CD4-positive, alpha-beta T cell (primary cell): ENCODE measurements at regions not wholly inside any gene's neighbourhood (a gene's known extent, or its start where the extent isn't known, plus 50 kb on each side); places are given as distances from the start of the nearest gene placed in this dataset.

ENCODE experiments used
- ATAC-seq: fragments of 200-7000 bp; cut with Tn5 transposase; one replicate; pipeline ENCODE4 v1.10.0; 2022; ENCODE audit warnings: mild to moderate bottlenecking; ENCODE audit not compliant: poor library complexity
- CTCF ChIA-PET: fragments of 350-600 bp; sonication (Branson Sonifier 250); formaldehyde crosslinking; loops from one replicate; lab custom pipeline; 2021; ENCODE audit warnings: antibody characterized with exemption, inconsistent platforms; lab: Charles Lee
- POLR2A ChIA-PET: fragments of 350-600 bp; sonication (Branson Sonifier 250); formaldehyde crosslinking; loops from one replicate; lab custom pipeline; 2021; ENCODE audit warnings: antibody characterized with exemption, inconsistent platforms; lab: Charles Lee
- DNase-seq, 14 experiments: peaks; one replicate each; pipeline ENCODE4 v3.0.0-alpha.2; 2013 to 2020; ENCODE audit warnings: mixed read lengths in 2 of 14
- H3K27ac ChIP-seq, 2 donors: one replicate each; pipeline versions ENCODE4 v1.5.1 to v1.7.0; 2013; ENCODE audit warnings: low read length in 2 of 2, low read depth in 1 of 2, mild to moderate bottlenecking in 1 of 2
- H3K27me3 ChIP-seq, 2 experiments: 1 replicate in 1 of 2; 2 replicates in 1 of 2; pipeline versions ENCODE4 v1.6.1 to v1.7.0; 2013; ENCODE audit warnings: low read length in 2 of 2, control low read depth in 1 of 2, mild to moderate bottlenecking in 1 of 2, moderate library complexity in 1 of 2; ENCODE audit not compliant: insufficient read depth in 2 of 2, control insufficient read depth in 1 of 2
- H3K36me3 ChIP-seq: one replicate; pipeline ENCODE4 v1.6.1; 2013; ENCODE audit warnings: low read length, control low read depth; ENCODE audit not compliant: insufficient read depth
- H3K4me1 ChIP-seq: one replicate; pipeline ENCODE4 v1.6.1; 2013; ENCODE audit warnings: low read length, control low read depth; ENCODE audit not compliant: insufficient read depth
- H3K4me3 ChIP-seq: one replicate; pipeline ENCODE4 v1.5.1; 2013; ENCODE audit warnings: mild to moderate bottlenecking, low read length, moderate library complexity
- H3K9me3 ChIP-seq, 2 experiments: 1 replicate in 1 of 2; 2 replicates in 1 of 2; pipeline versions ENCODE4 v1.6.1 to v1.7.0; 2013; ENCODE audit warnings: low read length in 2 of 2, mild to moderate bottlenecking in 2 of 2, control low read depth in 1 of 2, moderate library complexity in 1 of 2; ENCODE audit not compliant: control insufficient read depth in 1 of 2, insufficient read depth in 1 of 2
- H3K27ac Mint-ChIP-seq: one replicate; pipeline ENCODE4 v1.8.0; 2020; ENCODE audit warnings: mixed read lengths
- H3K27me3 Mint-ChIP-seq: one replicate; pipeline ENCODE4 v1.8.0; 2021; ENCODE audit warnings: mixed read lengths
- H3K36me3 Mint-ChIP-seq: one replicate; pipeline ENCODE4 v1.8.0; 2021; ENCODE audit warnings: low read depth, mixed read lengths
- H3K4me1 Mint-ChIP-seq: one replicate; pipeline ENCODE4 v1.8.0; 2021; ENCODE audit warnings: low read depth, mixed read lengths
- H3K4me3 Mint-ChIP-seq: one replicate; pipeline ENCODE4 v1.8.0; 2020; ENCODE audit warnings: mild to moderate bottlenecking, mixed read lengths
- H3K9me3 Mint-ChIP-seq: one replicate; pipeline ENCODE4 v1.8.0; 2020; ENCODE audit warnings: mixed read lengths
- CTCF ChIP-seq: fragments of 200-600 bp; IDR thresholded peaks from one replicate; pipeline ENCODE4 v1.8.0; 2022; ENCODE audit warnings: antibody characterized with exemption, mild to moderate bottlenecking
- intact Hi-C, 2 experiments: fragments of 100-400 bp; cut with DNase I in 1 of 2; cut with micrococcal nuclease in 1 of 2; formaldehyde crosslinking; loops; one replicate each; pipeline versions ENCODE4 v1.15.1 to v1.9.0; 2023 to 2025; cut with DNase I, micrococcal nuclease

- no peak for ATAC-seq
- intact Hi-C loops = no loop called here
Observed at GRCh38 chr2:216756435-216756834, 61.1 kb upstream of the IGFBP5 start.

GRCh38 chr2:216754812-216755211, 59.5 kb upstream of the IGFBP5 start:
- ATAC-seq = no peak
- no peaks in the 10 kb centered on the region for H3K9me3 ChIP-seq
- no peaks in the 10 kb centered on the region for H3K9me3 Mint-ChIP-seq

More at GRCh38 chr2:216756435-216756834, 61.1 kb upstream of the IGFBP5 start:
- no peaks in the 10 kb centered on the region for H3K36me3 ChIP-seq
- H3K27me3 Mint-ChIP-seq = peaks cover 7% of the 10 kb centered on the region
- H3K4me1 ChIP-seq = no peaks in the 10 kb centered on the region
- peaks cover 0 to 3% of the 10 kb centered on the region in 2 experiments for H3K27me3 ChIP-seq
- no peak overlapping the region for H3K27ac ChIP-seq
- no peak overlapping the region for H3K4me3 ChIP-seq
- POLR2A ChIA-PET = no interaction called here
- H3K9me3 ChIP-seq = no peaks in the 10 kb centered on the region
- CTCF ChIA-PET = no interaction called here
- no peak overlapping the region for H3K27ac Mint-ChIP-seq
- no peaks in the 10 kb centered on the region for H3K4me1 Mint-ChIP-seq
- DNase-seq = no peak
- no peaks in the 10 kb centered on the region for H3K36me3 Mint-ChIP-seq
- no peaks in the 10 kb centered on the region for H3K9me3 Mint-ChIP-seq
- H3K4me3 Mint-ChIP-seq = no peak overlapping the region
- TF ChIP-seq CTCF = no peak

GRCh38 chr2:216754336-216754735, 59.0 kb upstream of the IGFBP5 start:
- H3K27ac ChIP-seq = no peak overlapping the region
- no peaks in the 10 kb centered on the region for H3K9me3 ChIP-seq
- ChIA-PET CTCF (no interaction called here), POLR2A (no interaction called here)
- H3K4me3 ChIP-seq = no peak overlapping the region
- no peaks in the 10 kb centered on the region for H3K4me1 ChIP-seq
- Mint-ChIP-seq H3K9me3 (no peaks in the 10 kb centered on the region), H3K27ac (no peak overlapping the region), H3K27me3 (peaks cover 7% of the 10 kb centered on the region), H3K4me1 (no peaks in the 10 kb centered on the region), H3K4me3 (no peak overlapping the region), H3K36me3 (no peaks in the 10 kb centered on the region)
- peaks cover 0 to 3% of the 10 kb centered on the region in 2 experiments for H3K27me3 ChIP-seq
- no peaks in the 10 kb centered on the region for H3K36me3 ChIP-seq
- no peak for DNase-seq
- intact Hi-C loops = no loop called here
- ATAC-seq = no peak
- TF ChIP-seq CTCF = no peak

More at GRCh38 chr2:216754812-216755211, 59.5 kb upstream of the IGFBP5 start:
- no peaks in the 10 kb centered on the region for H3K4me1 Mint-ChIP-seq
- H3K36me3 Mint-ChIP-seq = no peaks in the 10 kb centered on the region
- no peak for TF ChIP-seq CTCF
- POLR2A ChIA-PET = no interaction called here
- H3K27ac Mint-ChIP-seq = no peak overlapping the region
- no peak overlapping the region for H3K27ac ChIP-seq
- no peak for DNase-seq
- intact Hi-C loops = no loop called here
- peaks cover 0 to 3% of the 10 kb centered on the region in 2 experiments for H3K27me3 ChIP-seq
- no peak overlapping the region for H3K4me3 Mint-ChIP-seq
- H3K27me3 Mint-ChIP-seq = peaks cover 7% of the 10 kb centered on the region
- no peaks in the 10 kb centered on the region for H3K36me3 ChIP-seq
- CTCF ChIA-PET = no interaction called here
- no peaks in the 10 kb centered on the region for H3K4me1 ChIP-seq
- H3K4me3 ChIP-seq = no peak overlapping the region
